ENCODE measurements at regions not wholly inside any gene's neighbourhood (a gene's known extent, or its start where the extent isn't known, plus 50 kb on each side); places are given as distances from the start of the nearest gene placed in this dataset.

DNA sequence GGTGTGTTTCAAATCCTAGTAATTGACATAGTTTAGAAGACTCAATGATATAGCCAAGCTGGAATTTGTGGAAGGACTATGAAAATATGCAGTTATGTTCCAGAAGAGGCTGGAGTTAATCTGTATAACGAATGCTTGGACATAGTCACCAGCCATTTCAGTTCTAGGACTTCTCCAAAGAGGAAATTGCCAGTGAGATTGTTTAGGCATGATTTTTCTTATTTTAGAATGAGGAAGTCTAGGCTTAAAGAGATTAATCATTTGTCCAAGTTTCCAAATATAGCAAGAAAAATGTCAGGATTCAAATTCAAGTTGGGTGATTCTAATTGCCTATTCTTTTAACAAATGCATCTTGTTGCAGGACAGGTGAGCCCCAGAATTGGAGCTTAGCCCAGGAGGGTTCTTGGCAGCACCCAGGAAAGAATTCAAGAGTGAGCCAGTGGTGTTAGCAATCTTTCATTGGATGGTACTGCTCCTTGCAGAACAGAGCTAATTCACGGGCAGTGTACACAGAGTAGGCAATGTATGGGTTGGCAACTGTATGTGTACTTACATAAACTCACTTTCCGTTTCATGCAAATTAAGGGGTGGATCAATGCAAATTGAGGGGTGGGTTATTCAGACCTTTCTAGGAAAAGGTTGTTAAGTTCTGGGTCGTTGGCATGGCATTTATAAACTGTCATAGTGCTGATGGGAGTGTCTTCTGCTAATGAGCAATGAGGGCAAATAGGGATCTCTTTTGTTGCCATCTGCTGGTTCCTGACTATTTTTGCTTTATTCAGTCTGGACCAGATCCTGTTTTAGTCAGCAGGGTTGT is 763.1 kb upstream of the SLITRK1 start:
- TF ChIP-seq EZH2phosphoT487 (IDR thresholded peaks at IDR 0.05; ENCODE audit: borderline replicate concordance) (no peak), CTCF (conservative IDR thresholded peaks at IDR 0.05; ENCODE audit: low read length) (peak; percentile 39)
